SK-N-SH (cell line): ENCODE measurements at regions not wholly inside any gene's neighbourhood (a gene's known extent, or its start where the extent isn't known, plus 50 kb on each side); places are given as distances from the start of the nearest gene placed in this dataset.

ENCODE experiments used
- CTCF ChIP-seq: fragments of 200-600 bp; sonication (generic); IDR thresholded peaks from 2 replicates; pipeline ENCODE4 v1.6.1; 2017; ENCODE audit warnings: antibody characterized with exemption, mild to moderate bottlenecking, moderate library complexity
- EP300 ChIP-seq, 2 experiments: IDR thresholded peaks; 2 replicates each; pipeline versions ENCODE4 v1.4.0 to v1.6.1; 2012; ENCODE audit warnings: borderline replicate concordance in 1 of 2, low read depth in 1 of 2, low read length in 1 of 2
- EZH2phosphoT487 ChIP-seq: fragments of 200-600 bp; sonication (generic); IDR thresholded peaks from 2 replicates; pipeline ENCODE4 v1.6.1; 2017; ENCODE audit warnings: low read depth, mixed run types, mild to moderate bottlenecking, antibody characterized with exemption, moderate library complexity, borderline replicate concordance
- JUND ChIP-seq: IDR thresholded peaks from 2 replicates; pipeline ENCODE4 v1.4.0; 2012
- MXI1 ChIP-seq: IDR thresholded peaks from 2 replicates; pipeline ENCODE4 v1.6.1; 2012; ENCODE audit warnings: mild to moderate bottlenecking, low read depth, low read length, improper control_type of control experiment
- REST ChIP-seq: IDR thresholded peaks from 2 replicates; pipeline ENCODE4 v1.6.1; 2012; ENCODE audit warnings: mild to moderate bottlenecking, low read depth, low read length, moderate library complexity
- TAF1 ChIP-seq: IDR thresholded peaks from 2 replicates; pipeline ENCODE4 v1.6.1; 2012; ENCODE audit warnings: low read depth, mild to moderate bottlenecking, low read length, moderate library complexity, borderline replicate concordance
- USF1 ChIP-seq: IDR thresholded peaks from 2 replicates; pipeline ENCODE4 v1.4.0; 2012; ENCODE audit warnings: low read depth, borderline replicate concordance
- USF2 ChIP-seq: fragments of 150-350 bp; IDR thresholded peaks from 2 replicates; pipeline ENCODE4 v1.6.1; 2017; ENCODE audit warnings: antibody characterized with exemption, low read length, low read depth, borderline replicate concordance
- ZBTB33 ChIP-seq: IDR thresholded peaks from 2 replicates; pipeline ENCODE4 v1.4.0; 2012; ENCODE audit warnings: low read depth, borderline replicate concordance

- TF ChIP-seq EP300 (IDR thresholded peaks at IDR 0.05; ENCODE audit: borderline replicate concordance in 1 of 2, low read depth in 1 of 2, low read length in 1 of 2) (no peak), CTCF (no peak), EZH2phosphoT487 (no peak), TAF1 (no peak), ZBTB33 (no peak), USF2 (no peak), USF1 (no peak), JUND (no peak), REST (no peak), MXI1 (no peak)
Observed at GRCh38 chr1:182261655-182262054, 129.9 kb downstream of the GLUL start.
